Activated CD8-positive, alpha-beta memory T cell treated with anti-CD3 and anti-CD28 coated beads for 1 hour (primary cell): ENCODE measurements at regions not wholly inside any gene's neighbourhood (a gene's known extent, or its start where the extent isn't known, plus 50 kb on each side); places are given as distances from the start of the nearest gene placed in this dataset.
A peak's percentile ranks its signal among the peaks of the same experiment; 100 is the strongest.
"Not testable (repeated sequence)": the region's sequence is repeated elsewhere in the genome, so short reads cannot be mapped to it uniquely, and the experiment has no call there.

ENCODE experiments used
- DNase-seq, 2 donors: peaks; one replicate each; pipeline ENCODE4 v3.0.0-alpha.2; 2020; ENCODE audit warnings: low read depth in 1 of 2; ENCODE audit errors: extremely low read depth in 1 of 2

DNA sequence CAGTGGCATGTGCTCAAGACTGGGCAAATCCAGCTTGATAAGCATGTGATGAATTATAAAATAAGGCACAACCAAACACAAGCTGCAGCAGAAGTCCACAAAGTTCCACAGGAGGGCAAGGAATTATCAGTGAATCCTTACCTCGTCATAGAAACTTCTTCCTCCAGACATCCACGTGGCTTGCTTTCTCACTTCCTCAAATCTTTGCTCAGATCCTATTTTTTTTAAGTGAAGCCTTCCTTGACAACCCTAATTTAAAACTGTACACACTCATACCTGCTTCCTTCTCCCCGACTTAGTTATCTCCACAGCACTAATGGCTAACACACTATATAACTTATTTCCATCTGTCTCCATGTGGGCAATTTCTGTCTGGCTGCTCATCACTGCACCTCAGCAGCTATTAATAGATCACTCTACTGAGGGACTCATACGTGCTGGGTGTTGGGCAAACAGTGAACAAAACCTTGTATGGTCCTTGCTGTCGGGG is 320.7 kb downstream of the KLF13 start:
- DNase-seq, result not testable (repeated sequence)

DNA sequence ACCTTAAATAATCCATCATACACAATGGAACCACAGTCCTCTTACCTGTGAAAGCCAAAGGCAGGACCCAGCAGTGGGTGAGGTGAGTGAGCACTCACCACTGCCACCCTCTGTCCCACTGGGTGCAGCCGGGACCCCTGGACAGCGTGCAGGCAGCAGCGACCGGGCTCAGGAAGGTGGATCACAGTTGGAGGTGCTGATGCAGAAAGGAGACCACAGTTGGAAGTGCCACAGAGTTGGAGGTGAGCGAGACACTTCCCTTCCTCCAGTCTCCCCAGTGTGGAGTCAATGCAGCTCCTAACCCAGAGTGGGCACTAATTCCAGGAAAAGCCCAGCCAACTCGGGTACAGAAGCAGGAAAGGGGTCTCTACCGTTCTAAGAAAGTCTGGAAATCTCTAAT is 323.0 kb downstream of the KLF13 start:
- not testable (repeated sequence) for DNase-seq

DNA sequence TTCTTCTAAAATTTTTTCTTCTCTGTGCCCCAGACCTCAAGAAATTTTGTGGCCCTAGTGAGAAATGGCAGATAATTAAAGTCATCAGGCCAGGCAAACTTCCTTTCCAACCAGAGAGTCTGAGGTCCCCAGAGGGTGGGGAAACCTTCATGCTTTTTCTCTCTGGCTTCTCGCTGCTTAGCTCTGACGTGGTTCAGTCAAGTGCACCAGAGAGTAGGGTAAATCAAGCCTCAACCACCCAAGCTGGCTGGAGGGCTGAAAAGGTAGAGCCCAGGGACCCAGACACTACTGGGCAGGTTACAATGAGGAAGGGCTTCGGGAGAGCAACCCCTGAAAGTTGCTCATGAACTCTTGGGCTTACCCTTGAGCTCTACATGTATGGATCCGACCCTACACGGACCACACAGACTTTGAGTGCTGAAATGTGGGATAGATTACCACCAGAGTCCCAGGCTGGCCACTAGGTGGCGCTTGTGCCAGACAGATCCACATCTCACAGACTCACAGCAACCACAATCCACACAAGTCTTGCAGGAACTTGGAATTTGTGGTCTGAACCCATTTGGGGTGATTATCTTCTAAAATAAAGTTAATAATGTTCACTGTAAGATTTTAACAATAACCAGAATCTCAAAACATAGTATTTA is 323.5 kb downstream of the KLF13 start:
- peak in 1 of 2 donors; percentile 51 for DNase-seq

GRCh38 chr15:31656915-31657314 is 330.3 kb downstream of the KLF13 start:
- not testable (repeated sequence) for DNase-seq

DNA sequence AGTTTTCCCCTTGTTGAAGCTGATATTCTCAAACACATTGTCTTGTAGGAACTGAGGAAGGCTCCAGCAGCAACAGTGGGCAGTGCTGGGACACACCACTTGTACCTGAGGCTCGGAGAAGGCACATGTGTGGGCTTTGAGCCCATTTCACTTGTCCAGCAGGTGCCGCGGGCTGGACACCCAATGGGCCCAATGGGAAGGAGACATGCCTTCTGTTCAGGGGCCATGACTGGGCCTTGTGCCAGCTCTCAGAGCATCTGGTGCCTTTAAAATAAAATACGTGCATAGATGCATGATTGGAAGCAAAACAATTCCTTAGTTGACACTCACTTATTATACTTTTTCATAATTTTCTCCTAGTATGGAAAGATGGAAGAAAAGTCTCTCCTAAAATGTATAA is 334.2 kb downstream of the KLF13 start:
- no peak for DNase-seq

- DNase-seq, result not testable (repeated sequence)
Observed at GRCh38 chr15:31665732-31666131, 339.1 kb downstream of the KLF13 start.

GRCh38 chr15:31669158-31669908 is 342.7 kb downstream of the KLF13 start:
- not testable (repeated sequence) for DNase-seq

DNA sequence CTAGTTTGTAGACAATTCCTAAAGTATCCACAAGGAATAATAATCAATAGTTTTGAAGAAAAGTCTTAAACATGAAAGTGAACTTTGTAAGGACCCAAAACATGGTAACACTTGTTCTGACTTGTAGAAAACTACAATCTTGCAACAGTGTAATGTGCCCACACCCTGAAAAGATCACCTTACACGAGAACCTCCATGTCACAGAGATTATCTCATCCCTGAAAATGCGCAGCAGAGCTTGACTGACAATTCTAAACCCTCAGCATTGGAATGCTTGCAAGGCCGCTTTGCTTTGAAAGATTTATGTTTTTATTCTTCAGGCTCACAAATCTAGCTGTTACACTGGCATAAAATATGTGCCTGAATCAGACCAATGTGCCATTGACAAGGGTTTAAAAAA is 346.6 kb downstream of the KLF13 start:
- DNase-seq, result not testable (repeated sequence)

GRCh38 chr15:31681529-31682259 is 348.6 kb upstream of the CHRNA7 start:
- DNase-seq, result not testable (repeated sequence)

DNA sequence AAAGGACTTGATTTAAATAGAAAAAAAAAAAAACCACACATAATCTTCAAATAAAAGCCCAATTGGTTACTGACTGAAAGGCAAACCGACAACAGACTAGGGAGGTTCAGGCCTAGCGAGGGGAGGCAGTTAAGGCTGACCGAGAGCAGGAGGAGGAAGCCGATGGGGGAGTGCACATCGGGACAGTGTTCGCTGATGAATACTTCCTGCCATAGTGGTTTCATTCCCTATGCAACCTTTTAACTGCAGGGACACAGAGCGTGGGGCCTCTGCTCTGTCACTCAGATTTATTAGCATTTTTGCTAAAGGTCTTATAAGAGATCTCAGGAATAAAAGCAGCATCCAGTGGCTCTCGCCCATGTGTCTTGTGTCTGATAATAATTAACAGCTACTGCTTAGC is 343.2 kb upstream of the CHRNA7 start:
- DNase-seq, result not testable (repeated sequence)

DNA sequence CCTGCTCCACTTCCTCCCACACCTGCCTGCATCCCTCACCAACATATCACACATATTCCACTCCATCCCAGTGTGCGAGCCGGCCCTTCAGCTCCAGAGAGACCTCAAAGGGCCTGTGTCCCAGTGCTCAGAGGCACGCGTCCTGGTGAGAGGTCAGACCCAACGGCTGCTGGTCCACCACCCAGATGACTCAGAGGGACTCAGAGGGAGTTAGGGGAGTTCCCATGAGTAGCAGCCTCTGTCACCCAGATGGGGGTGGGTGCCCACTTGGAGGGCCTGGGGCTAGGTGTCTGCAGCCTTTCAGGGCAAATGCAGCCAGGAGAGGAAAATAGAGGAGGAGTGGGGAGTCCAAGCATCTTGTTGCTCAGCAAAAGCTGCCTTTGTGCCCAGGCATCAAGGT is 333.8 kb upstream of the CHRNA7 start:
- not testable (repeated sequence) for DNase-seq

GRCh38 chr15:31705076-31705678 is 325.1 kb upstream of the CHRNA7 start:
- not testable (repeated sequence) for DNase-seq

GRCh38 chr15:31707944-31708702 is 322.2 kb upstream of the CHRNA7 start:
- DNase-seq, result not testable (repeated sequence)

DNA sequence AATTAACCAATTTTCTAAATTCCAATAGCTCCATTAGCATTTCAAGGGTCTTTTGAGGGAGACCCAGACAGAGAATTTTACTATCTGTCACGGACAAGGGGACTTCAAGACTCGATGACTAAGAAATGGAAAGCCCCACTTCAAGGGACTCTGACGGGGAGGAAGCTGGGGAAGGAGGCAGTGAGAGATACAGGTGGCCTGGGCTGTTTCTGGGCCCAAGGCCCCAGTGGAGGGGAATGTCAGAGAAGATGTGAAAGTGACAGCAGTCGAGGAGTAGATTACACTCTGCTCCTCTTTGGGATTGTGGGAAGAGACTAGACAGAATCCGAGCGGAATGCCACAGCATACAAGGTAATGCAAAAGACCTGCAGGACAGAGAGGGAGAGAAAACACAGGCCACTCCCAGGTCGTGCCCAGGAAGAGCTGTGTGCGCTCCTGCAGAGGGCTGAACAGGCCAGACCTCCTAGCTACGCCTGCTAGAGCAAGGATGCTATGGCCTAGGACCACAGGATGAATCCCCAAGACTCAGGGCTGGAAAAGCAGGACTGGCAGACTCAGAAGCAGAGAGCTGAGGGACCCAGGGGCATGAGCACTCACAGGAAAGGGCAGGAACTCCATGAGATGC is 321.5 kb upstream of the CHRNA7 start:
- DNase-seq, result not testable (repeated sequence)

DNA sequence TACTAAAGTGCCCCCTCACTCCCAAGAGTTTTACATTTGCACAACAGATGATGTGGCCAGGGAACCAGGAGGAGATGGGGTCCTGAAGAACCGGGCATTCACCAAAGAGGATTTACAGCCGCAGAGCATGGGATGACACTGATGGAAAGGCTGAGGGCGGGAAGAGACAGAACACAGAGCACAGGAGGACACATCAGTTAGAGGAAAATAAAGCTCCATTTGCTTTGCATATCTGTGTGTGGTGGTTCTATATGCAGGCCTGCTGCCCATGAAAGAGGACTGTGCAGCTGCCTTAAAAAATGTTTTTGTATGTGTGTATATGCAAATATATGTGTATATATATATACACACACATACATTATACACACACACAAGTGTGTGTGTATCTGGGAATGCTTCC is 320.8 kb upstream of the CHRNA7 start:
- not testable (repeated sequence) for DNase-seq

GRCh38 chr15:31710806-31711205 is 319.5 kb upstream of the CHRNA7 start:
- not testable (repeated sequence) for DNase-seq

DNA sequence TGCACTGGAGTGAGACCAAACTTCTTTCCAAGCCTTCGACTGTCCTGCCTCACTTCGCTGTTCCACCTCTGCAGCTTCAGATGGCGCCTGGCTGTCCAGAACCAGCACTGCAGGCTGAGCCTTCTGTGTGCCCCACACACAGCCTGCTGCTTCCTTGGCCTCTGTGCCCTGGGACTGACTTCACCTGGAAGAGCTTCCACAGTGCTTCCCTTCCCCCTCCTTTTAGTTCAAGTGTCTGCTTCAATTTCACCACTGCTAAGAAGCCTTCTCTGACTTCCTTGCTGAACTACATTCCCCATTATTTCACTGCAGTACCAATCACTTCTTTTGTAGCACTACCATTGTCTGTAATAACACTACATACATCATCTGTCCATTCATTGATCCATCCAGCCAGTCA is 315.1 kb upstream of the CHRNA7 start:
- DNase-seq, result not testable (repeated sequence)

DNA sequence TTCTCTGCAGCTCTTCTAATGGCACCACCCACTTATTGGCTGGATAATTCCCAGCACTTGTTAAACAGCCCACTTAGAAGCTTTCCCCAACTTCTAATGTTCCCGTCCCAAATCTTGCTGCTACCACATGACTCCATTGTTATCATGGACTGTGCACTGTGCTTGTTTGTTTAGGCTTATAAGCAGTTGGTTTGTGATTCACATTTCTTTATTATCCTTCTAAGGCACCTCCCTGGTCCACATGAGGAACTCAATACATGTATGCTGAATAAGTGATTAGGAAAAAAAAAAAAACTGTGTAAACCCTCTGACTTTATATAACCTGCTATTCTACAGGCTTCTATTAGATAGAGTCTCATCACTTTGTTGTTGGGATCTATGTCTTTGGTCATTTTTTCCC is 311.7 kb upstream of the CHRNA7 start:
- not testable (repeated sequence) for DNase-seq

DNA sequence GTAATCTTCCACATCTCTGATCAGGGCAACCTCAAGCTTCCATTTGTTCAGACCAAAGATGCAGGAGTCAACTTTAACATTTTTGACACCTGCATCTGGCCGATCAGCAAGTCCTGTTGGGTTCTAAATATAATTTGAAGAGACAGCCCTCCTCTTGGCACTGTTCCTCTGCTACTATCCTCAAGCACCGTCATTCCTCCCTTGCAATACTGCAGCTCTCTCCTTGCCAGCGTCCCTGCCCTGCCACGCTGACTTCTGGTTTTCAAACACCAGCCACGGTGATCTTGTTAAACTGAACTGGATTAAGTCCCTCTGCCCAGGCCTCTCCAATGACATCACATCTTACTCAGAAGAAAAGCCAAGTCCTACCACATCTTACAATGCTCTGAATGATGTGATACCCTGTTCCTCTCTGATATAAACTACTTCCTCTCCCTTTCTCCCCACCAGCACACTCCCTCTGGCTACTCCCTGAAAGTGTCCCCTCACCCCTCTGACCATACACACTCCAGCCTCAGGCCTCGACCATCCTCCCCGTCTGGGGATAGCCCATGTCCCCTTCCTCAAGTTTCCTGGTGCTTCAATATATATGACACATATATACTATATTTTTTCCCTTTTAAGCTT is 310.8 kb upstream of the CHRNA7 start:
- not testable (repeated sequence) for DNase-seq
